HFF-Myc (cell line): ENCODE measurements at regions not wholly inside any gene's neighbourhood (a gene's known extent, or its start where the extent isn't known, plus 50 kb on each side); places are given as distances from the start of the nearest gene placed in this dataset.
"Not testable (repeated sequence)": the region's sequence is repeated elsewhere in the genome, so short reads cannot be mapped to it uniquely, and the experiment has no call there.

Experiments used
- DNase-seq: peaks from one replicate; pipeline ENCODE4 v3.0.0-alpha.2; 2011; ENCODE audit warnings: low read depth; ENCODE audit errors: extremely low read depth
- H3K4me3 ChIP-seq: replicated peaks from 2 replicates; pipeline ENCODE4 v1.5.1; 2011; ENCODE audit warnings: low read depth, mild to moderate bottlenecking, control low read depth, low read length
- TF ChIP-seq, protein P1 (sequence below): IDR thresholded peaks from 2 replicates; pipeline ENCODE4 v1.5.1; 2012; ENCODE audit warnings: mild to moderate bottlenecking, low read depth, low read length, control low read depth; ENCODE audit errors: missing control alignments

DNA sequence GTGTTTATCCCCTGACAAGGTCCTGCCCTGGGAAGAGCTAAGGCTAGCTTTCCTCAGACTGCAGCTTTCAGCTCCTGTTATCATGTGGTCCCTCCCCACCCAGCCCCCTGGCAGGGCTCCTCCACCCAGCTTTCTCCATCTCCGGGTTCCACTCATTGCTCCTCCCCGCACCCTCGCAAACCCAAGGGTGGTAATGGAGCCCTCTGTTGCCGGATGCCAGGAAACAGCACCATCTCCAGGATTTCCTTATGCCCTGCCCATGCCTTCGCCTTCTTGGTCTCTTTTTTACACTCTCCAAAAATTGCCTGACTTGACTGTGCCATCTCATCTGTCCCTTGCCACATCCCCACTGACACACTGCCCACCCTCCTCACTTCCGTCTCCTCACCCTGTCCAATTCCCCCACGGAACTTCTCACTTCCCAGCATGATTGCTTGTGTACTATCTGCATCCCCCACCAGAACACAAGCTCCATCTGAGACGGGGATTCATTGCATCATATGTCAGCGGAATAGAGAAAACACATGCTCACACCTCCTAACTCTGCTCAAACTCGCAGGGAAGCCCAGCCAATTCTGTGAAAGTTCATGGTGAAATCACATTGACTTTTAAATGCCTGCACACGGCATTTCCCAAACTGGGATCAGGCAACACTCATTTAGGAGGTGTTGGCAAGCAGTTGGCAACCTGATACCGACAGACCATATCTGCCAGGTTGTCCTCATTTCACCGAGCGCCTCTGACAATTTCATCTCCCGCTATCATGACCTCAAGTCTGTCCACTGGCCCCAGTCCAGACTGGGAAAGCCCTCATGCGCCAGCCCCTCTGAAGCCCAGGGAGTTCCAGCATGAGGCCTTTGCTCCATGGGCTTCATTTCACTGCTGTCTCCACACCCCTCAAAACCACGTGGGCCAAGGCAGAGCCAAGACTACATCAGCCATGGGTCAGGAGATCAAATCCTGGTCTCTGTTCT lies 201.1 kb downstream of the MATN1 start:
- TF ChIP-seq, protein P1, sequence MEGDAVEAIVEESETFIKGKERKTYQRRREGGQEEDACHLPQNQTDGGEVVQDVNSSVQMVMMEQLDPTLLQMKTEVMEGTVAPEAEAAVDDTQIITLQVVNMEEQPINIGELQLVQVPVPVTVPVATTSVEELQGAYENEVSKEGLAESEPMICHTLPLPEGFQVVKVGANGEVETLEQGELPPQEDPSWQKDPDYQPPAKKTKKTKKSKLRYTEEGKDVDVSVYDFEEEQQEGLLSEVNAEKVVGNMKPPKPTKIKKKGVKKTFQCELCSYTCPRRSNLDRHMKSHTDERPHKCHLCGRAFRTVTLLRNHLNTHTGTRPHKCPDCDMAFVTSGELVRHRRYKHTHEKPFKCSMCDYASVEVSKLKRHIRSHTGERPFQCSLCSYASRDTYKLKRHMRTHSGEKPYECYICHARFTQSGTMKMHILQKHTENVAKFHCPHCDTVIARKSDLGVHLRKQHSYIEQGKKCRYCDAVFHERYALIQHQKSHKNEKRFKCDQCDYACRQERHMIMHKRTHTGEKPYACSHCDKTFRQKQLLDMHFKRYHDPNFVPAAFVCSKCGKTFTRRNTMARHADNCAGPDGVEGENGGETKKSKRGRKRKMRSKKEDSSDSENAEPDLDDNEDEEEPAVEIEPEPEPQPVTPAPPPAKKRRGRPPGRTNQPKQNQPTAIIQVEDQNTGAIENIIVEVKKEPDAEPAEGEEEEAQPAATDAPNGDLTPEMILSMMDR = peak; percentile 4
- DNase-seq = peak; percentile 42
- H3K4me3 ChIP-seq = no peak overlapping the region

DNA sequence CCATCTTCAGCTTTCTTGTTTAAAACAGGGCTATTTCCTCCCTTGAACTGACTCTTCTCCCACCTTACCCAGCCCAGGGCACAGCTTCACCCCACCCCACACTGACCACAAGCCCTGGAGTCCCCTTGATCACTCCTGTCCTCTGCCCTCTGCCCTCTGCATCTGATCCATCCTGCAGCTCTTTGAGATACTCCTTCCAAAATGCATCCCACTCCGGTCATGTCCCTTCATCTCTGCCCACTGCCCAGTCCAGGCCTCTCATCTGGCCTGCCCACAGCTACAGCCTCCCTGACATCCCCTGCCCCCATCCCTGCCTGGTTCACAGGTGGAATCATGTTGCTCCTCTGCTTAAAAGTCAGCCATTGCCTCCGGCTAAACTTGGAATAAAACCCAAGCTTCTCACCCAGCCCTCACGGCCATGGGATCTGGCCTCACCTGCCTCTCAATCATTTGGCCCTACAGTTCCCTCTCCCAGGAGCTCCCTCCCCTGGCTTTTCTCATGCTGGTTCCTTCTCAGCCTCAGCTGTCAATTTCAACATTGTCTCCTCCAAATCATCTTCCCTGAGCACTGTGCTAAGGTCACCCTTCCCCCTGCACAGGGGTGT lies 202.0 kb downstream of the MATN1 start:
- TF ChIP-seq, protein P1 = no peak
- H3K4me3 ChIP-seq = no peak overlapping the region
- no peak for DNase-seq

DNA sequence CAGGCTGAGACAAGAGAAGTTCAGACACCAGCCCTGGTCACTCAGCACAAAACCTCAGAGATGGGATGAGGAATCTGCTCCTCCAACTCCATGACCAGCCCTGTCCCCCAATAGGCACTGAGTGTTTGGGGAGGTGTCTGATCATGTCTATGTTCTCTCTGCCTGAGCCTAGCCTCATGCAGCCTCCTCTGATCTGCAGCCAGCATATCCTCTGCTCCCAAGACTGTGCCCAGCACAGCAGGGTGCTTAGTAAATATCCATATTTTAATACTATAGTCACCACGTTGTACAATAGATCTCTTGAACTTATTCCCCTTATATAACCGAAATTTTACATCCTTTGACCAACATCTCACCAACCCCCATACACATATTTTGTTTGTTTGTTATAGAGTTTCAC lies 202.9 kb downstream of the MATN1 start:
- H3K4me3 ChIP-seq = no peak overlapping the region
- TF ChIP-seq, protein P1 = no peak
- DNase-seq = no peak

DNA sequence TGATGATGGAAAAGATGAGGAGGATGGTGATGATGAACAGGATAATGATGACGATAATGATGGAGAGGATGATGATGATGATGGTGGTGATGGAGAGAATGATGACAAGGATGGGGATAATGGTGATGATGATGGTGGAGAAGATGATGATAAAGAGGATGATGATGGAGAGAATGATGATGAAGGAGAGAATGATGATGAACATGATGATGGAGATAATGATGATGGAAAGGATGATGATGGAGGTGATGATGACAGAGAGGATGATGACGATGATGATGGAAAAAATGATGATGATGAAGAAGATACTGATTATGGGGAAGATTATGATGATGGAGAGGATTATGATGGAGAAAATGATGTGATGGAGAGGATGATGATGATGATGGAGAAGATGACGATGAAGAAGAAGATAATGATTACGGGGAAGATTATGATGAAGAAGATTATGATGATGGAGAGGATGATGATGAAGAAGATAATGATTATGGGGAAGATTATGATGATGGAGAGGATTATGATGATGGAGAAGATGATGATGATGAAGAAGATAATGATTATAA lies 204.1 kb downstream of the MATN1 start:
- no peak for DNase-seq
- no peak overlapping the region for H3K4me3 ChIP-seq
- TF ChIP-seq, protein P1 = no peak

DNA sequence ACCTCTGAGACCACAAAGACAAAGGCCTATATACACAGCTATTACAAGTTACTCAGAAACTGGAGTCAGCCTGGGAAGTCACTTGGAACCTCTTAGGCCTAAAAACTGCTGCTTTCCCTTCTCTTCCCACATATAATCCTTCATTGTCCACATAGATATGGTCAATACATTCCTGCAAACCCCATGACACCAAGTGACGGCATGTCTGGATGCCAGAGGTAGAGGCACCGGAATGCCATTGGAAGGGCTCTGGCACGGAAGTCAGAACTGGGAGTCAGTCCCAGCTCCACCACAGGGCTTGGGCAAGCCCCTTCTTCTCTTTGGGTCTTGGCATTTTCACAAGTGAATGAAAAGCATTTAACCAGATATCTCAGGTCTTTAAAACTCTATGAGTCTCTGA lies 204.7 kb downstream of the MATN1 start:
- DNase-seq = no peak
- TF ChIP-seq, protein P1 = no peak
- no peak overlapping the region for H3K4me3 ChIP-seq

DNA sequence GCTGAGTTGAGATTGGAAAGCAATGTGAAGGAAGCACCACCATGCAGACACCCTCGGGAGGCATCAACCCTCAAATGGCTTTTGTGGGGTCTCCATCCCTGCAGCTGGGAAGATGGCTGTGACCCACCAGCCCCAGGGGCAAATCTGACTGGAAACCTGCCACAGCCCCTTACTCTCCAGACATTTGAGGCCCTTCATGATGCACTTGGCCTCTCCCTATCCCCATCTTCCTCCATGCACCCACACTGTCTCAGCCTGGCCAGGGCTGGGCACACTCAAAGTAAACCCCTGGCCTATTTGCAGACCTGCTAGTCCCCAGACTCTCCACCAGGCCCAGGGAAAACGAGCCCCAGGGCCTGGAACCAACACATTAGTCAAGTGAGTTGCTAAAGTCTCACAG lies 205.2 kb downstream of the MATN1 start:
- H3K4me3 ChIP-seq = no peak overlapping the region
- no peak for DNase-seq
- TF ChIP-seq, protein P1 = no peak

DNA sequence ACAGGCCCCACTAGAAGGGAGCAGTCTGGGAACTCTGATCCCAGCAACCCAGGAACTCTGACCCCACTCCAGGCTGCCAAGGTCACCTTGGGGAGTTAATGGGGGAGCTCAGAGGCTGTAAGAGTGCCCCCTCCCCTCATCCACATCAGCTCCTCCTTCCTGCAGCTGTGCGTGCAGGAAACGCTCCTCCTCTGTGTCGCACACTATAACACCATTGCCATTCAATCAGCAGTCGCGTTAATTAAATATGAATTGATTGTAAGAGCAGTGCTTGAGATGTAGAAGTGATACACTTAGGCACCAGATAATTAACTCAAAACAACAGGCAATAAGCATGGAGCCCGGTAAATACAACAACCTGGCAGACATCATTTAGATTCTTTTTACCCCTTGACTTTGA lies 205.7 kb downstream of the MATN1 start:
- not testable (repeated sequence) for DNase-seq, H3K4me3 ChIP-seq

DNA sequence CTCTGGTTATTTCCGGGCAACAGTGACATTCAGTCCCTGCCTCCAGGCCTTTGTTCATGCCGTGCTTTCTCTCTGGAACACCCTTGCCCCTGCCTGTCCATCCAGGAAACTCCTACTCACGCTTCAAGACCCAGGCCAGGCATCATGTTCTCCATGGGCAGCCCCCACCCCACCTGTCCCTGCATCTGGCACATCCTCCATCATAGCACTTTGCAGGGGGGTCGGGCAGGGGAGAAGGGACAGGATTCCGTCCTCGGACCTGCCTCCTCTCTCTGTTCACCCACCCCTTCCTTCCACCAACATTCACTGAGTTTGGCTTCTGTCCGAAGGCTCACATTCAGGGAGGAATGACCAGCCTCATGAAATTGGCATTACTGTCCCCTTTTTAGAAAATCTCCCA lies 206.1 kb downstream of the MATN1 start:
- not testable (repeated sequence) for H3K4me3 ChIP-seq, DNase-seq
